Stimulated activated CD4-positive, alpha-beta T cell treated with anti-CD3 and anti-CD28 coated beads, Interleukin-1b, Interleukin-23, amount 100 ng/mL, for 1 hour (primary cell): ENCODE measurements at regions not wholly inside any gene's neighbourhood (a gene's known extent, or its start where the extent isn't known, plus 50 kb on each side); places are given as distances from the start of the nearest gene placed in this dataset.
A peak's percentile ranks its signal among the peaks of the same experiment; 100 is the strongest.

Experiments
- DNase-seq, 2 donors: peaks; one replicate each; pipeline ENCODE4 v3.0.0-alpha.2; 2020; ENCODE audit warnings: low read depth in 2 of 2

- no peak for DNase-seq
Measured at GRCh38 chr13:22053053-22053452, 382.2 kb downstream of the FGF9 start.

GRCh38 chr13:22055259-22055658 lies 384.4 kb downstream of the FGF9 start:
- DNase-seq: no peak

- no peak for DNase-seq
Measured at GRCh38 chr13:22060187-22060586, 389.3 kb downstream of the FGF9 start.

- DNase-seq: peak; percentile 24 to 31
Measured at GRCh38 chr13:22061371-22061805, 390.5 kb downstream of the FGF9 start.

GRCh38 chr13:22061806-22062391 lies 391.0 kb downstream of the FGF9 start:
- DNase-seq: no peak

- no peak for DNase-seq
Measured at GRCh38 chr13:22062478-22063205, 391.8 kb downstream of the FGF9 start.

- DNase-seq: no peak
Measured at GRCh38 chr13:22063416-22064124, 392.7 kb downstream of the FGF9 start.

GRCh38 chr13:22064854-22065620 lies 394.2 kb downstream of the FGF9 start:
- no peak for DNase-seq

GRCh38 chr13:22073718-22074117 lies 402.8 kb downstream of the FGF9 start:
- no peak for DNase-seq

GRCh38 chr13:22074403-22074802 lies 403.5 kb downstream of the FGF9 start:
- no peak for DNase-seq

GRCh38 chr13:22076658-22077057 lies 405.8 kb downstream of the FGF9 start:
- DNase-seq: no peak

GRCh38 chr13:22077205-22077683 lies 406.4 kb downstream of the FGF9 start:
- DNase-seq: no peak

- DNase-seq: no peak
Measured at GRCh38 chr13:22077764-22078163, 406.9 kb downstream of the FGF9 start.

GRCh38 chr13:22079961-22080360 lies 409.1 kb downstream of the FGF9 start:
- no peak for DNase-seq

- DNase-seq: no peak
Measured at GRCh38 chr13:22080832-22081231, 410.0 kb downstream of the FGF9 start.

- no peak for DNase-seq
Measured at GRCh38 chr13:22081430-22081829, 410.6 kb downstream of the FGF9 start.

GRCh38 chr13:22082030-22082429 lies 411.2 kb downstream of the FGF9 start:
- DNase-seq: no peak

- DNase-seq: no peak
Measured at GRCh38 chr13:22082437-22083100, 411.7 kb downstream of the FGF9 start.

GRCh38 chr13:22085001-22085400 lies 414.1 kb downstream of the FGF9 start:
- DNase-seq: no peak

- no peak for DNase-seq
Measured at GRCh38 chr13:22086597-22087330, 415.9 kb downstream of the FGF9 start.

GRCh38 chr13:22090106-22090505 lies 419.2 kb downstream of the FGF9 start:
- DNase-seq: no peak
